Keratinocyte (primary cell): ENCODE measurements at regions not wholly inside any gene's neighbourhood (a gene's known extent, or its start where the extent isn't known, plus 50 kb on each side); places are given as distances from the start of the nearest gene placed in this dataset.

Experiments
- DNase-seq: peaks from one replicate; pipeline ENCODE4 v3.0.0-alpha.2; 2011; ENCODE audit warnings: low read depth, missing footprints, low spot score
- FAIRE-seq: peaks from 2 replicates; lab custom pipeline; 2011; peaks lifted over from hg19 to GRCh38; lab: Jason Lieb, UNC
- H2AFZ ChIP-seq: 2 replicates; pipeline ENCODE4 v1.6.0; 2012; ENCODE audit warnings: low read length, control low read depth, inconsistent platforms; ENCODE audit not compliant: control insufficient read depth
- H3K27ac ChIP-seq: 2 replicates; pipeline ENCODE4 v1.5.1; 2011; ENCODE audit warnings: low read length; ENCODE audit not compliant: control insufficient read depth, insufficient read depth
- H3K27me3 ChIP-seq: 3 replicates; pipeline ENCODE4 v1.6.0; 2011; ENCODE audit warnings: low read length; ENCODE audit not compliant: control insufficient read depth, insufficient read depth; ENCODE audit errors: extremely low read depth
- H3K36me3 ChIP-seq, 2 experiments: 2 replicates in 1 of 2; 3 replicates in 1 of 2; pipeline ENCODE4 v1.5.1; 2011; ENCODE audit warnings: low read length in 2 of 2, mild to moderate bottlenecking in 1 of 2; ENCODE audit not compliant: control insufficient read depth in 2 of 2, insufficient read depth in 2 of 2; ENCODE audit errors: extremely low read depth in 1 of 2
- H3K4me1 ChIP-seq: 3 replicates; pipeline ENCODE4 v1.5.1; 2011; ENCODE audit warnings: low read length; ENCODE audit not compliant: control insufficient read depth, insufficient read depth; ENCODE audit errors: extremely low read depth
- H3K4me2 ChIP-seq: 3 replicates; pipeline ENCODE4 v1.6.0; 2011; ENCODE audit warnings: low read depth, low read length; ENCODE audit not compliant: control insufficient read depth, insufficient read depth; ENCODE audit errors: extremely low read depth
- H3K4me3 ChIP-seq, 3 experiments: fragments of 200-600 bp in 1 of 3; sonication (generic) in 1 of 3; 2 replicates in 2 of 3; 3 replicates in 1 of 3; pipeline ENCODE4 v1.5.1; 2011 to 2016; ENCODE audit warnings: low read length in 3 of 3, mild to moderate bottlenecking in 3 of 3, control low read depth in 2 of 3, inconsistent platforms in 1 of 3, low read depth in 1 of 3, mixed read lengths in 1 of 3, mixed run types in 1 of 3, moderate library complexity in 1 of 3; ENCODE audit not compliant: control insufficient read depth in 2 of 3, insufficient read depth in 2 of 3; ENCODE audit errors: extremely low read depth in 1 of 3
- H3K79me2 ChIP-seq: 2 replicates; pipeline ENCODE4 v1.6.0; 2012; ENCODE audit warnings: low read length; ENCODE audit not compliant: control insufficient read depth, insufficient read depth
- H3K9ac ChIP-seq: 3 replicates; pipeline ENCODE4 v1.6.0; 2011; ENCODE audit warnings: low read length; ENCODE audit not compliant: control insufficient read depth, insufficient read depth; ENCODE audit errors: extremely low read depth
- H3K9me1 ChIP-seq: 3 replicates; pipeline ENCODE4 v1.6.0; 2011; ENCODE audit warnings: low read length; ENCODE audit not compliant: control insufficient read depth, insufficient read depth; ENCODE audit errors: extremely low read depth
- H3K9me3 ChIP-seq: 2 replicates; pipeline ENCODE4 v1.5.1; 2012; ENCODE audit warnings: low read depth, low read length; ENCODE audit not compliant: control insufficient read depth
- H4K20me1 ChIP-seq: 3 replicates; pipeline ENCODE4 v1.6.0; 2011; ENCODE audit warnings: low read length; ENCODE audit not compliant: control insufficient read depth, insufficient read depth; ENCODE audit errors: extremely low read depth
- CTCF ChIP-seq, 3 experiments: IDR thresholded peaks in 1 of 3; conservative IDR thresholded peaks in 1 of 3; optimal IDR thresholded peaks in 1 of 3; 2 replicates in 2 of 3; 3 replicates in 1 of 3; pipeline versions ENCODE3 to v1.5.1; 2011; ENCODE audit warnings: low read length in 3 of 3, mild to moderate bottlenecking in 3 of 3, moderate library complexity in 2 of 3, control low read depth in 1 of 3, inconsistent platforms in 1 of 3; ENCODE audit not compliant: insufficient read depth in 2 of 3; ENCODE audit errors: extremely low read depth in 1 of 3
- EZH2 ChIP-seq: IDR thresholded peaks from one replicate; pipeline ENCODE4 v1.6.1; 2012; ENCODE audit warnings: inconsistent platforms, mild to moderate bottlenecking, low read length, moderate library complexity
- dilution Hi-C: fragments of 300-500 bp; cut with MboI; formaldehyde crosslinking; loops from one replicate; pipeline ENCODE4 v1.7.0; 2020; ENCODE audit warnings: low sequenced_read_pairs; ENCODE audit not compliant: extremely low pct_ligation_motif_present

- no peak for DNase-seq
These were observed 903.3 kb downstream of the STIM2 start for GRCh38 chr4:27763830-27764525.

GRCh38 chr4:27764526-27764837, 903.8 kb downstream of the STIM2 start:
- H3K79me2 ChIP-seq = no peaks in the 10 kb centered on the region
- H3K4me1 ChIP-seq = no peaks in the 10 kb centered on the region
- H3K27ac ChIP-seq = no peak overlapping the region
- FAIRE-seq = no peak
- no peaks in the 10 kb centered on the region for H3K27me3 ChIP-seq
- no peak overlapping the region for H3K9ac ChIP-seq
- no peak for TF ChIP-seq EZH2
- TF ChIP-seq CTCF (optimal IDR thresholded peaks at IDR 0.05 in 1 of 3, IDR thresholded peaks at IDR 0.05 in 1 of 3, conservative IDR thresholded peaks at IDR 0.05 in 1 of 3; ENCODE audit: extremely low read depth in 1 of 3, insufficient read depth in 2 of 3, low read length in 3 of 3) = no peak
- H3K9me3 ChIP-seq = no peaks in the 10 kb centered on the region
- H3K4me3 ChIP-seq = no peak overlapping the region
- H3K9me1 ChIP-seq = no peaks in the 10 kb centered on the region
- no peak overlapping the region for H3K4me2 ChIP-seq
- H4K20me1 ChIP-seq = no peaks in the 10 kb centered on the region
- DNase-seq = no peak
- H3K36me3 ChIP-seq = no peaks in the 10 kb centered on the region
- H2AFZ ChIP-seq = no peak overlapping the region
- dilution Hi-C loops = no loop called here

More at GRCh38 chr4:27763830-27764525, 903.3 kb downstream of the STIM2 start:
- Histone ChIP-seq H3K9ac (no peak overlapping the region), H4K20me1 (no peaks in the 10 kb centered on the region), H3K36me3 (no peaks in the 10 kb centered on the region), H3K27ac (no peak overlapping the region), H3K79me2 (no peaks in the 10 kb centered on the region), H3K4me2 (no peak overlapping the region), H3K27me3 (no peaks in the 10 kb centered on the region), H3K4me1 (no peaks in the 10 kb centered on the region), H3K9me3 (no peaks in the 10 kb centered on the region), H3K9me1 (no peaks in the 10 kb centered on the region), H2AFZ (no peak overlapping the region), H3K4me3 (no peak overlapping the region)
- TF ChIP-seq EZH2 = no peak
- no peak for TF ChIP-seq CTCF (optimal IDR thresholded peaks at IDR 0.05 in 1 of 3, IDR thresholded peaks at IDR 0.05 in 1 of 3, conservative IDR thresholded peaks at IDR 0.05 in 1 of 3; ENCODE audit: extremely low read depth in 1 of 3, insufficient read depth in 2 of 3, low read length in 3 of 3)
- FAIRE-seq = no peak
- dilution Hi-C loops = no loop called here
